Kidney (tissue), 13 donors: ENCODE measurements at regions not wholly inside any gene's neighbourhood (a gene's known extent, or its start where the extent isn't known, plus 50 kb on each side); places are given as distances from the start of the nearest gene placed in this dataset.

ENCODE experiments used
- DNase-seq, 5 donors: peaks; one replicate each; pipeline ENCODE4 v3.0.0-alpha.2; 2013 to 2020
- FAIRE-seq: peaks from 2 replicates; lab custom pipeline; 2012; peaks lifted over from hg19 to GRCh38; lab: Jason Lieb, UNC
- H3K27ac ChIP-seq, 2 donors: one replicate each; pipeline ENCODE4 v1.7.0; 2013; ENCODE audit warnings: low read depth in 2 of 2, low read length in 2 of 2, inconsistent platforms in 1 of 2
- H3K27me3 ChIP-seq: one replicate; pipeline ENCODE4 v1.7.1; 2013; ENCODE audit warnings: low read length, inconsistent platforms; ENCODE audit not compliant: control insufficient read depth, insufficient read depth
- H3K36me3 ChIP-seq, 3 donors: one replicate each; pipeline versions ENCODE4 v1.7.0 to v1.7.1; 2013; ENCODE audit warnings: low read length in 3 of 3, control low read depth in 1 of 3, inconsistent platforms in 1 of 3; ENCODE audit not compliant: insufficient read depth in 3 of 3, control insufficient read depth in 2 of 3
- H3K4me1 ChIP-seq, 3 donors: one replicate each; pipeline versions ENCODE4 v1.7.0 to v1.7.1; 2013; ENCODE audit warnings: low read length in 3 of 3, inconsistent platforms in 1 of 3, low read depth in 1 of 3; ENCODE audit not compliant: control insufficient read depth in 2 of 3, insufficient read depth in 2 of 3
- H3K4me3 ChIP-seq, 3 donors: one replicate each; pipeline versions ENCODE4 v1.7.0 to v1.8.1; 2013; ENCODE audit warnings: low read length in 3 of 3, control low read depth in 1 of 3, inconsistent platforms in 1 of 3
- H3K9ac ChIP-seq, 3 donors: one replicate each; pipeline versions ENCODE4 v1.7.0 to v1.7.1; 2013; ENCODE audit warnings: low read length in 3 of 3, control low read depth in 1 of 3, inconsistent platforms in 1 of 3
- H3K9me3 ChIP-seq, 3 donors: one replicate each; pipeline versions ENCODE4 v1.7.0 to v1.7.1; 2013; ENCODE audit warnings: low read length in 3 of 3, control low read depth in 1 of 3, inconsistent platforms in 1 of 3; ENCODE audit not compliant: control insufficient read depth in 2 of 3, insufficient read depth in 1 of 3
- intact Hi-C: fragments of 100-400 bp; cut with DNase I; formaldehyde crosslinking; loops from one replicate; pipeline ENCODE4 v1.11.1; 2022
- TF ChIP-seq, protein P1 (sequence below): IDR thresholded peaks from 3 replicates; pipeline ENCODE4 v1.5.1; 2012; ENCODE audit warnings: mild to moderate bottlenecking, moderate library complexity, borderline replicate concordance; ENCODE audit not compliant: insufficient read depth; ENCODE audit errors: extremely low read depth
- donor health status: control.
- donor health status: control.
- donor health status: control.
- donor health status: control.
- donor health status: control.
- donor health status: DM: yes; HTN: yes; CAD: no.
- donor health status: Normal renal cell carcinoma (clear cell type).

- Histone ChIP-seq H3K4me3 (no peak overlapping the region), H3K27me3 (no peaks in the 10 kb centered on the region), H3K27ac (no peak overlapping the region), H3K9me3 (no peaks in the 10 kb centered on the region), H3K9ac (no peak overlapping the region), H3K36me3 (no peaks in the 10 kb centered on the region), H3K4me1 (no peaks in the 10 kb centered on the region)
- intact Hi-C loops: no loop called here
- DNase-seq (peak in 3 of 5 donors; percentile 39 to 69 (median 50)), FAIRE-seq (no peak)
- TF ChIP-seq, protein P1, sequence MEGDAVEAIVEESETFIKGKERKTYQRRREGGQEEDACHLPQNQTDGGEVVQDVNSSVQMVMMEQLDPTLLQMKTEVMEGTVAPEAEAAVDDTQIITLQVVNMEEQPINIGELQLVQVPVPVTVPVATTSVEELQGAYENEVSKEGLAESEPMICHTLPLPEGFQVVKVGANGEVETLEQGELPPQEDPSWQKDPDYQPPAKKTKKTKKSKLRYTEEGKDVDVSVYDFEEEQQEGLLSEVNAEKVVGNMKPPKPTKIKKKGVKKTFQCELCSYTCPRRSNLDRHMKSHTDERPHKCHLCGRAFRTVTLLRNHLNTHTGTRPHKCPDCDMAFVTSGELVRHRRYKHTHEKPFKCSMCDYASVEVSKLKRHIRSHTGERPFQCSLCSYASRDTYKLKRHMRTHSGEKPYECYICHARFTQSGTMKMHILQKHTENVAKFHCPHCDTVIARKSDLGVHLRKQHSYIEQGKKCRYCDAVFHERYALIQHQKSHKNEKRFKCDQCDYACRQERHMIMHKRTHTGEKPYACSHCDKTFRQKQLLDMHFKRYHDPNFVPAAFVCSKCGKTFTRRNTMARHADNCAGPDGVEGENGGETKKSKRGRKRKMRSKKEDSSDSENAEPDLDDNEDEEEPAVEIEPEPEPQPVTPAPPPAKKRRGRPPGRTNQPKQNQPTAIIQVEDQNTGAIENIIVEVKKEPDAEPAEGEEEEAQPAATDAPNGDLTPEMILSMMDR: no peak
Measured at GRCh38 chr6:133814238-133814637, 74.7 kb upstream of the TCF21 start.

DNA sequence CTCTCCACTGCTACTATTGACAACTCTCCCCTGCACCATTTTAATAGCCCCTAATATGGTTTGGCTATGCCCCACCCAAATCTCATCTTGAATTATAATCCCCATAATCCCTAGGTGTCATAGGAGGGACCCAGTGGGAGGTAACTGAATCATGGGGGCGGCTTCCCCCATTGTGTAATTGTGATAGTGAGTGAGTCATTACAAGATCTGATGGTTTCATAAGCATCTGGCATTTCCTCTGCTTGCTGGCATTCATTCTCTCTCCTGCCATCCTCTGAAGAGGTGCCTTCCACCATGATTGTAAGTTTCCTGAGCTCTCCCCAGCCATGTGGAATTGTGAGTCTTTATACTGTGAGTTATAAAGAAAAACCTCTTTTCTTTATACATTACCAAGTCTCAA lies 74.1 kb upstream of the TCF21 start:
- intact Hi-C loops: no loop called here
- DNase-seq (no peak), FAIRE-seq (no peak)
- no peak overlapping the region for H3K4me3 ChIP-seq
- TF ChIP-seq, protein P1: no peak
- no peak overlapping the region for H3K27ac ChIP-seq
- H3K36me3 ChIP-seq: no peaks in the 10 kb centered on the region
- no peaks in the 10 kb centered on the region for H3K27me3 ChIP-seq
- H3K9ac ChIP-seq: no peak overlapping the region
- H3K4me1 ChIP-seq: no peaks in the 10 kb centered on the region
- no peaks in the 10 kb centered on the region for H3K9me3 ChIP-seq

GRCh38 chr6:133815313-133815712 lies 73.6 kb upstream of the TCF21 start:
- Histone ChIP-seq H3K27me3 (no peaks in the 10 kb centered on the region), H3K9ac (no peak overlapping the region), H3K4me3 (no peak overlapping the region), H3K4me1 (no peaks in the 10 kb centered on the region), H3K36me3 (no peaks in the 10 kb centered on the region), H3K9me3 (no peaks in the 10 kb centered on the region), H3K27ac (no peak overlapping the region)
- intact Hi-C loops: no loop called here
- FAIRE-seq (no peak), DNase-seq (no peak)
- TF ChIP-seq, protein P1: no peak

DNA sequence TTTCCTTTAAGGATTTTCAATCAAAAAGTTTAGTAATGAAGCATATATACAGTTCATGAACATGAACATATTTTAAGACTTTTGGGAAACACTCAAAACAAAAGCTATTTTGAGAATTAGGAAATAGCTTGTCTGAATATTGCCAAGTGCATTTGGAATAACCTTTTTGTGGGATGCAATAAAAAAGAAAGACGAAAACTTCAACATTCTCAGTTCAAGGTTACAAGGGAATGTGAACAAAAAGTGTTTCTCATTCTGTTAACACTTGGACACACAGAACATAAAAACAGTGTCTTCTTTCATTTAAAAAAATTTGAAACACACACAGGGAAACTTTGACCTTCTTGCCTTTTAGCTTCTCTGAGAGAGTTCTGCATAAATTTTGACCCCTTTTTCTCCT lies 72.7 kb upstream of the TCF21 start:
- no peaks in the 10 kb centered on the region for H3K36me3 ChIP-seq
- H3K27me3 ChIP-seq: no peaks in the 10 kb centered on the region
- TF ChIP-seq, protein P1: no peak
- FAIRE-seq (no peak), DNase-seq (no peak)
- no peaks in the 10 kb centered on the region for H3K4me1 ChIP-seq
- H3K9ac ChIP-seq: no peak overlapping the region
- no peak overlapping the region for H3K4me3 ChIP-seq
- no peaks in the 10 kb centered on the region for H3K9me3 ChIP-seq
- intact Hi-C loops: no loop called here
- H3K27ac ChIP-seq: no peak overlapping the region
